NCI-H2107 (cell line): ENCODE measurements at regions not wholly inside any gene's neighbourhood (a gene's known extent, or its start where the extent isn't known, plus 50 kb on each side); places are given as distances from the start of the nearest gene placed in this dataset.
"Not testable (repeated sequence)": the region's sequence is repeated elsewhere in the genome, so short reads cannot be mapped to it uniquely, and the experiment has no call there.

Experiments
- DNase-seq: peaks from one replicate; lab custom pipeline; 2025; lab: John Stamatoyannopoulos, UW

GRCh38 chrX:8025705-8026104 is 98.5 kb upstream of the PNPLA4 start:
- no peak for DNase-seq

GRCh38 chrX:8018934-8019333 is 91.7 kb upstream of the PNPLA4 start:
- DNase-seq = no peak

- no peak for DNase-seq
Observed at GRCh38 chrX:8010105-8010504, 82.9 kb upstream of the PNPLA4 start.

- no peak for DNase-seq
Observed at GRCh38 chrX:8005678-8006347, 78.6 kb upstream of the PNPLA4 start.

GRCh38 chrX:8003147-8003883 is 76.1 kb upstream of the PNPLA4 start:
- no peak for DNase-seq

- no peak for DNase-seq
Observed at GRCh38 chrX:7996851-7997250, 69.6 kb upstream of the PNPLA4 start.

- DNase-seq = peak; percentile 14
Observed at GRCh38 chrX:7996414-7996813, 69.2 kb upstream of the PNPLA4 start.

GRCh38 chrX:7993873-7994272 is 66.7 kb upstream of the PNPLA4 start:
- no peak for DNase-seq

- not testable (repeated sequence) for DNase-seq
Observed at GRCh38 chrX:7988013-7988759, 61.0 kb upstream of the PNPLA4 start.

GRCh38 chrX:7987160-7988012 is 60.2 kb upstream of the PNPLA4 start:
- no peak for DNase-seq

GRCh38 chrX:7986738-7987137 is 59.5 kb upstream of the PNPLA4 start:
- not testable (repeated sequence) for DNase-seq

- no peak for DNase-seq
Observed at GRCh38 chrX:7985568-7985967, 58.4 kb upstream of the PNPLA4 start.

GRCh38 chrX:7983581-7983980 is 56.4 kb upstream of the PNPLA4 start:
- DNase-seq = no peak
